Thoracic aorta (tissue), 2 donors: ENCODE measurements at regions not wholly inside any gene's neighbourhood (a gene's known extent, or its start where the extent isn't known, plus 50 kb on each side); places are given as distances from the start of the nearest gene placed in this dataset.

Source experiments
- ATAC-seq: fragments of 150-250 bp; one replicate; pipeline ENCODE4 v1.8.0; 2017; ENCODE audit warnings: low read depth; ENCODE audit not compliant: insufficient number of reproducible peaks, low FRiP score
- DNase-seq: peaks from one replicate; pipeline ENCODE4 v3.0.0-alpha.2; 2020; ENCODE audit warnings: low spot score
- H3K27ac ChIP-seq, 2 donors: fragments of 200-600 bp; sonication (generic); 1 replicate in 1 of 2; 2 replicates in 1 of 2; pipeline ENCODE4 v1.5.1; 2016; ENCODE audit warnings: mild to moderate bottlenecking in 2 of 2, moderate library complexity in 2 of 2
- H3K27me3 ChIP-seq: fragments of 200-600 bp; sonication (generic); replicated peaks from 2 replicates; pipeline ENCODE4 v1.6.0; 2016; ENCODE audit warnings: mild to moderate bottlenecking; ENCODE audit not compliant: insufficient read depth
- H3K36me3 ChIP-seq: fragments of 200-600 bp; sonication (generic); one replicate; pipeline ENCODE4 v1.5.1; 2016
- H3K4me1 ChIP-seq, 2 donors: fragments of 200-600 bp; sonication (generic); 1 replicate in 1 of 2; 2 replicates in 1 of 2; pipeline versions ENCODE4 v1.5.1 to v1.6.0; 2016; ENCODE audit warnings: low read depth in 2 of 2, mild to moderate bottlenecking in 1 of 2; ENCODE audit not compliant: control insufficient read depth in 1 of 2
- H3K4me3 ChIP-seq: fragments of 200-600 bp; sonication (generic); 2 replicates; pipeline ENCODE4 v1.5.1; 2016; ENCODE audit warnings: mild to moderate bottlenecking
- H3K9me3 ChIP-seq: fragments of 200-600 bp; sonication (generic); 2 replicates; pipeline ENCODE4 v1.5.1; 2016
- CTCF ChIP-seq: fragments of 200-600 bp; sonication (generic); IDR thresholded peaks from one replicate; pipeline ENCODE4 v1.5.1; 2019; ENCODE audit warnings: antibody characterized with exemption

- TF ChIP-seq CTCF: no peak
- DNase-seq (no peak), ATAC-seq (no peak)
- Histone ChIP-seq H3K27ac (no peak overlapping the region), H3K4me1 (no peaks in the 10 kb centered on the region), H3K36me3 (no peaks in the 10 kb centered on the region), H3K4me3 (no peak overlapping the region), H3K9me3 (no peaks in the 10 kb centered on the region), H3K27me3 (no peaks in the 10 kb centered on the region)
Measured at GRCh38 chr2:39998617-39999016, 219.6 kb upstream of the THUMPD2 start.

- no peak for TF ChIP-seq CTCF
- DNase-seq (no peak), ATAC-seq (no peak)
- Histone ChIP-seq H3K36me3 (no peaks in the 10 kb centered on the region), H3K27ac (no peak overlapping the region), H3K4me3 (no peak overlapping the region), H3K27me3 (no peaks in the 10 kb centered on the region), H3K4me1 (no peaks in the 10 kb centered on the region), H3K9me3 (no peaks in the 10 kb centered on the region)
Measured at GRCh38 chr2:39996653-39997080, 217.6 kb upstream of the THUMPD2 start.

- no peak for ATAC-seq
- Histone ChIP-seq H3K4me1 (no peaks in the 10 kb centered on the region), H3K27ac (no peak overlapping the region), H3K9me3 (no peaks in the 10 kb centered on the region), H3K27me3 (no peaks in the 10 kb centered on the region), H3K4me3 (no peak overlapping the region), H3K36me3 (no peaks in the 10 kb centered on the region)
- TF ChIP-seq CTCF: no peak
- DNase-seq: no peak
Measured at GRCh38 chr2:39995005-39995737, 216.1 kb upstream of the THUMPD2 start.

DNA sequence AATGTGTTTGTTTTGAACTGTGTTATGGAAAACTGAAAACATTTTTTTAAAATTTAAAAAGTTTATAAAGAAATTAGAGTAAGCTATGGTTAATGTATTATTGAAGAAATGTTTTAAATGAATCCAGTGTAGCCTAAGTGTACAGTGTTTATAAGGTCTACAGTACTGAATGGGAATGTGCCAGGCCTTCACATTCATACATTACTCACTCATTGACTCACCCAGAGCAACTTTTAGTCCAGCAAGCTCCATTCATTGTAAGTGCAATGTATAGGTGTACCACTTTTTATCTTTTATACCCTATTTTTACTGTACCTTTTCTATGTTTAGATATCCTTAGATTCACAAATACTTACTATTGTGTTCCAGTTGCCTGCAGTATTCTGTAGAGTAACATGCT, 215.1 kb upstream of the THUMPD2 start:
- Histone ChIP-seq H3K9me3 (no peaks in the 10 kb centered on the region), H3K27me3 (no peaks in the 10 kb centered on the region), H3K27ac (no peak overlapping the region), H3K4me1 (no peaks in the 10 kb centered on the region), H3K4me3 (no peak overlapping the region), H3K36me3 (no peaks in the 10 kb centered on the region)
- TF ChIP-seq CTCF: no peak
- DNase-seq: no peak
- ATAC-seq: no peak

DNA sequence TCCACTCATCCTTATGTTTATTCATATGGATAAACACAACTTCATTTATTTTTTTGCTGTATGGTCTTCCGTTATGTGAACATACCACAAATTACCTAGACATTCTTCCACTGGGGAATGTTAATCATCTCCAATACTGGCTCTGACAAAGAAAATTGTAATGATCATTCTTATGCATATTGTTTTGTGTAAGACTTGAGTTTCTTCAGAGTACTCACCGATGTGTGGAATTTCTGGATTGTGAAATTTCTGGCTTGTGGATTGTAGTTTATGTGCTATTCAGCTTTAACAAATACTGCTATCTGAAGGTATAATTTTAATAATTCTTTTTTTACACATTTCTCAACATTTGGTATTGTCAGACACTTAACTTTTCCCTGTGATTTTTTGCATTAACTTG, 212.2 kb upstream of the THUMPD2 start:
- no peaks in the 10 kb centered on the region for H3K4me1 ChIP-seq
- no peak overlapping the region for H3K27ac ChIP-seq
- no peak for TF ChIP-seq CTCF
- H3K4me3 ChIP-seq: no peak overlapping the region
- no peaks in the 10 kb centered on the region for H3K36me3 ChIP-seq
- no peaks in the 10 kb centered on the region for H3K27me3 ChIP-seq
- ATAC-seq (no peak), DNase-seq (no peak)
- no peaks in the 10 kb centered on the region for H3K9me3 ChIP-seq
